Activated CD4-positive, alpha-beta memory T cell treated with anti-CD3 and anti-CD28 coated beads for 36 hours (primary cell): ENCODE measurements at regions not wholly inside any gene's neighbourhood (a gene's known extent, or its start where the extent isn't known, plus 50 kb on each side); places are given as distances from the start of the nearest gene placed in this dataset.

Source experiments
- CTCF ChIA-PET: fragments of 350-600 bp; sonication (Branson Sonifier 250); formaldehyde crosslinking; loops from one replicate; lab custom pipeline; 2021; ENCODE audit warnings: antibody characterized with exemption, inconsistent platforms; lab: Charles Lee
- POLR2A ChIA-PET: fragments of 350-600 bp; sonication (Branson Sonifier 250); formaldehyde crosslinking; loops from one replicate; lab custom pipeline; 2021; ENCODE audit warnings: antibody characterized with exemption; lab: Charles Lee
- DNase-seq: peaks from one replicate; pipeline ENCODE4 v3.0.0-alpha.2; 2020
- H3K27ac Mint-ChIP-seq: one replicate; pipeline ENCODE4 v1.8.0; 2021; ENCODE audit warnings: mixed read lengths
- H3K27me3 Mint-ChIP-seq: one replicate; pipeline ENCODE4 v1.8.0; 2021; ENCODE audit warnings: mixed read lengths
- H3K36me3 Mint-ChIP-seq: one replicate; pipeline ENCODE4 v1.8.0; 2021; ENCODE audit warnings: mixed read lengths
- H3K4me1 Mint-ChIP-seq: one replicate; pipeline ENCODE4 v1.8.0; 2021; ENCODE audit warnings: low read depth, mixed read lengths
- H3K4me3 Mint-ChIP-seq: one replicate; pipeline ENCODE4 v1.8.0; 2021; ENCODE audit warnings: mild to moderate bottlenecking, mixed read lengths
- H3K9me3 Mint-ChIP-seq: one replicate; pipeline ENCODE4 v1.8.0; 2021; ENCODE audit warnings: mixed read lengths
- intact Hi-C: fragments of 100-400 bp; cut with micrococcal nuclease; formaldehyde crosslinking; loops from one replicate; pipeline ENCODE4 v1.15.1; 2023

DNA sequence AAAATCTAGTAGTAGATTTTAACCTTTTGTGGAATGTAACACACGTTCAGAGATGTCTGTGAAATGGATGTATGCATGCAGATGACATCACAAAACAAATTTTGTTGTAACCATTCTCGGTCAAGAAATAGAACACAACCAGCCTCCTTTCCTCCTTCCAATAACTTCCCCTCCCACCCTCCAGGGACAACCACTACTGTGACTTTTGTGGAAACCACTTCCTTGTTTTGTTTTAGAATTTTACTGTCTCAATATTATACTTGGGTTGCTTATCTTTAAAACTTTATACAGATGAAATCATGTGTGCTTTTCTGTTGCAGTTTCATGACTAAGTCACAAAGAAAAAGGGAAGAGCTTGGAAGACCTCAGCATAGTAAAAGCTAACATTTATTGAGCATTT is 189.4 kb upstream of the NCAM1 start:
- Mint-ChIP-seq H3K27ac (no peak overlapping the region), H3K36me3 (no peaks in the 10 kb centered on the region), H3K9me3 (no peaks in the 10 kb centered on the region), H3K27me3 (peaks cover 8% of the 10 kb centered on the region), H3K4me1 (no peaks in the 10 kb centered on the region), H3K4me3 (no peak overlapping the region)
- no peak for DNase-seq
- intact Hi-C loops = no loop called here
- CTCF ChIA-PET = no interaction called here
- POLR2A ChIA-PET = no interaction called here

DNA sequence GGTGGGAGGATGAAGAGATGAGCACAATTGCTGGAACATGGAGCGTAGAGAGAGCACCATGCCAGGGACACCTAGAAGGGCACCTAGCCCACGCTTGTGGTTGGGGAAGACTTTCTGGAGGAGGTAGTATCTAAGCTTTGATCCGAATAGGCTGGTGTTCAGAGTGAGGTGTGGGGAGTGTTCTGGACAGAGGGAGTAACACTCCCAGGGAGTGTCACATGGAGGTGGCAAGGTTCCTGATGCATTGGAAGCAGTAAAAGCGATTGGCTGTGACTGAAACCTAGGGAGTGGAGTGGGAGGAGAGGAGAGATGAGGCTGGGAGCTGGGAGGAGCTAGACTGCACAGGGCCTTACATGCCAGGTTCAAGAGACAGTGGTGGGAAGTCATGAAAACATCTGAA is 188.0 kb upstream of the NCAM1 start:
- Mint-ChIP-seq H3K36me3 (no peaks in the 10 kb centered on the region), H3K4me1 (no peaks in the 10 kb centered on the region), H3K27ac (no peak overlapping the region), H3K9me3 (no peaks in the 10 kb centered on the region), H3K27me3 (peaks cover 8% of the 10 kb centered on the region), H3K4me3 (no peak overlapping the region)
- CTCF ChIA-PET = no interaction called here
- intact Hi-C loops = no loop called here
- POLR2A ChIA-PET = no interaction called here
- no peak for DNase-seq

DNA sequence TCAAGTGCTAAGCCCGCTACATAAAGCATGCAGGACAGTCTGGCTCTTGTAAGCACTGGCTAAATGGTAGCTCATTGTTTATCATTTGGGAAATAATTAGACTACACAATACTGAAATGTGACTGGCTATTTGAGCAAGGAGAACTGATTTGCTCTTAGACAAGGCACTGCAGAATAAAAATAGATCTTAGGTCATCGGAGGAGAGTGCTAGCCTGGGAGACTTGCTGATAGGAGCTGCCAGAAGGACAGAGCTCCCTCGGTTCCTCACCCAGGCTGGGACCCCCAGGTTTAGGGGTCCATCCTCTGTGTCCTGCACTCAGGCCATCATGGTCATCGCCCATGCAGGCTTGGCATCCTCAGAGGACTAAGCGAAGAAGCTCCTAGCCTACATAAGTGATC is 184.4 kb upstream of the NCAM1 start:
- Mint-ChIP-seq H3K36me3 (no peaks in the 10 kb centered on the region), H3K9me3 (no peaks in the 10 kb centered on the region), H3K4me3 (no peak overlapping the region), H3K27ac (no peak overlapping the region), H3K4me1 (no peaks in the 10 kb centered on the region), H3K27me3 (peaks cover 10% of the 10 kb centered on the region)
- CTCF ChIA-PET = no interaction called here
- DNase-seq = no peak
- POLR2A ChIA-PET = no interaction called here
- intact Hi-C loops = no loop called here

DNA sequence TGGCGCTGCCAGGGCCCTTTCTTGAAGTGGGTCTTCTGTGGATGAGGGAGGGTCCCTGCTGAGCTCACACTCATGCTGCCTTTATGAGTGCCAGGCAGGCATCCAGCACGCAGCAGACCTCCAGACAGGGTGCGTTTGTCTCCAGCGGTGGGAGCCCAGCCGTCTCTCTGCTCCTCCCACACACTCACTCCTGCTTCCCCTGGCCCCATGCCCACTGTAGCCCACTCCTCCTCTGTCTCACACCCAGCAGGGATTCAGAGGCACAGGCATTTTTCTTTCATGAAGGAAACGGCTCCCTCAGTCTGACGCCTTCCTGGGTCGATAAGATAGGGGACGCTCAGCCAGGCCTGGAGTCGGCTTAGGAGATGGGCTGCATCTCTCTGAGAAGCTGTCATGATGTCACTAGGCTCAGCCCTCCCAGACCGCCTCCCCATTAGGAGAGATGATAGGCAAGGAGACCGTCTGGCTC is 183.9 kb upstream of the NCAM1 start:
- Mint-ChIP-seq H3K27me3 (peaks cover 14% of the 10 kb centered on the region), H3K9me3 (no peaks in the 10 kb centered on the region), H3K36me3 (no peaks in the 10 kb centered on the region), H3K4me1 (no peaks in the 10 kb centered on the region), H3K27ac (no peak overlapping the region), H3K4me3 (no peak overlapping the region)
- DNase-seq = no peak
- intact Hi-C loops = no loop called here
- CTCF ChIA-PET = no interaction called here
- POLR2A ChIA-PET = no interaction called here

DNA sequence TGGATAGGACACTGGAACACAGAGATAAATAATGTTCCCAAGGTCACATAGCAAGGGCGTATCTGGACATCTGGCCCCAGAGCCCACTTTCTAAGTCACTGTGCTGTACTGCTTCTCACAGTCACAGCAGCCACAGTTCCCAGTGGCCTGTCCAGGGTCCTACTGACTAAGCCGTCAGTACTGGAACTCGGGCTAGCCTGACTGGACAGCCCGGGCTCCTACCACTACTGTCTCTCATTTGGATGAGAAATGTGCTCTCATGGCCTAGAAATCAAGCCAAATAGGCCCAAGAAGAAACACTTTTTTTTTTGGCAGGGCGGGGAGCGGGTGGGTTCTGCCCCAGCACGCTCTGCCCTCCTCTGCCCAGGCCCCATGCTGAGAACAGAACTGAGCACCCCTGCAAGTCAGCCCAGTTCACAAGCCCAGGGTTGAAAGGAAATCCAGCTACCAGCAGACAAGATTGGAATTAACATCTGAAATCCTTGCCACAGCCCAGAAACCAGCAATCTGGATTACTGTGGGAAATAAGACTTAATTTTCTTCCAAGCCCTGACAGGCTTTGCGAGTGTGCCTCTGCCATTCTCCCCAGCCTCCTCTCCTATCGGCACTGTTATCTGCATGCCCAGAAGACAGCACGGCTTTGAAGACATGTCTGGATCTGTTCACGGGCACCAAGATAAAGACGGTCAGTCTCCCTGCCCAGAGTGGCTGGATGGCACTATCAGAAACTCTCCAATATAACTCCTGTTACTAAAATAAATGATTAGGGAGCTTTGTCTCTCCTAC is 182.9 kb upstream of the NCAM1 start:
- Mint-ChIP-seq H3K27me3 (peaks cover 13% of the 10 kb centered on the region), H3K4me3 (no peak overlapping the region), H3K27ac (no peak overlapping the region), H3K4me1 (no peaks in the 10 kb centered on the region), H3K9me3 (no peaks in the 10 kb centered on the region), H3K36me3 (no peaks in the 10 kb centered on the region)
- no peak for DNase-seq
- ChIA-PET POLR2A (no interaction called here), CTCF (no interaction called here)
- intact Hi-C loops = no loop called here

DNA sequence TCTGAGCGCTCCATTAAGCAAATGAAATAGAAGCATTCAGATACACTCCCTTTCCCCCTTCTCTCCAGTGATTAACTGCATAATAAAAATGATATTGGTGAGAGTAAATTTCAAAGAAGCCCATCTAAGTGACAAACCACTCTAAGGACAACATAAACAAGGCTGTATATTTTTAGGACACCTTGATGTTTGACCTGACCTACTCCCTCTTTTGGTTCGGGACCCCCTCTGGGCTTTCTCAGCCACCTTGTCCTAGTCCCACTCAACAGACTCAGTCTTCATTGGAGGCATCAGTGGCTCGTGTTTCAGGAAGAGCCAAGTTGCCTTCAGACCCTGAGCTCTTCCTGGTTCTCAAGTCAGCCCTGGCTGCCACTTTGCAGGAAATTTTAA is 182.3 kb upstream of the NCAM1 start:
- Mint-ChIP-seq H3K27me3 (peaks cover 10% of the 10 kb centered on the region), H3K4me3 (no peak overlapping the region), H3K9me3 (no peaks in the 10 kb centered on the region), H3K27ac (no peak overlapping the region), H3K4me1 (no peaks in the 10 kb centered on the region), H3K36me3 (no peaks in the 10 kb centered on the region)
- ChIA-PET CTCF (no interaction called here), POLR2A (no interaction called here)
- intact Hi-C loops = no loop called here
- DNase-seq = no peak

DNA sequence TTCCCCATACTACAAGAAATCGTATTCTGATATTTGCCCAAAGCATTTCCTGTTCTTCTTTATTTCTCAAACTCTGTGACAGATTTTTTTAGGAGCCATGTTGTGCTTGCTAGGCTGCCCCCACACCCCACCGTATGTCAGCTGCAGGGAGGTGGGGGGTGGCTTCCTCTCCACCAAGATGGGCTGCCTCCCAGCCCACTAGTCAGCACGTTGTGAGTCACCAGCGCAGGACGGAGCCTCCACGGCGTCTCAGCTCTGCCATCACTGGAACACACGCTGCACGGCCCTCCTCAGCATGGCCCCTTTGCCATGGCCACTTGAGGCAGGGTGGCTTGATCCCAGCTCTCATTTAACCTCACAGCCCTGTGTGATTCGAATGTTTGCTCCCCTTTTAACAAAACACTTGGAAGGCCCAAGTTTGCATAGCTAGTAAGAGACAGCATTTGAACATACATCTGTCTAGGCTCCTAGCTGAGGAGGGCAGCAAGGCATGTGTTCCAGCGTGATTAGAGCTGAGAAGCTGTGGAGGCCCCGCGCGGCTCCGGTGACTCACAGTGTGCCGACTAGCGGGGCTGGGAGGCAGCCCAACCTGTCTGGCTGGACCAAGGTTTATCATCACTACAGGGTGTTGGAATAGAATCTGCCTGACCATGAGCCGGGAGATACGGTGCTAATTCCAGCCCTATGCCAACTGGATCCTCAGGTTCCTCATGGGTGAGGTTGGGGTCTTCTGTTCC is 180.7 kb upstream of the NCAM1 start:
- Mint-ChIP-seq H3K27ac (no peak overlapping the region), H3K36me3 (no peaks in the 10 kb centered on the region), H3K4me3 (no peak overlapping the region), H3K4me1 (no peaks in the 10 kb centered on the region), H3K9me3 (no peaks in the 10 kb centered on the region), H3K27me3 (peaks cover 14% of the 10 kb centered on the region)
- intact Hi-C loops = no loop called here
- ChIA-PET CTCF (no interaction called here), POLR2A (no interaction called here)
- DNase-seq = no peak

DNA sequence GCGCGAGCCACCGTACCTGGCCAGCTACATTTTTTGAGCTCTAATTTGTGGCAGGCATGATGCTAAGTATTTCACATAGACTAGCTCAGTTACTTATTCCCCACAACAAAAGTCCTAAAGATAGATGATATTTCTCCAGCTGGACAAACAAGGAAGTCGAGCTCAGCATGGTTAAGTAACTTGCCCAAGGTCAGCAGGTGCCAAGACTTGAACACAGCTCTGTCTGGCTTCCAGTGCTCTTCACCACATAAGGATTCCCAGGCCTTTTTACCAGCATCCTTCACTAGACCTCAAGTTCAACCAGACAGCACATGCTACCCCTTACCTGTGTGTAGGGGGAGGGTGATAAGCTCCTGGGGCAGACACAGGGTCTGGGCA is 177.3 kb upstream of the NCAM1 start:
- peaks cover 22% of the 10 kb centered on the region for H3K27me3 Mint-ChIP-seq
- H3K36me3 Mint-ChIP-seq = no peaks in the 10 kb centered on the region
- H3K9me3 Mint-ChIP-seq = no peaks in the 10 kb centered on the region
- no peaks in the 10 kb centered on the region for H3K4me1 Mint-ChIP-seq
- ChIA-PET CTCF (no interaction called here), POLR2A (no interaction called here)
- H3K27ac Mint-ChIP-seq = no peak overlapping the region
- no peak overlapping the region for H3K4me3 Mint-ChIP-seq
- intact Hi-C loops = no loop called here
- DNase-seq = no peak

DNA sequence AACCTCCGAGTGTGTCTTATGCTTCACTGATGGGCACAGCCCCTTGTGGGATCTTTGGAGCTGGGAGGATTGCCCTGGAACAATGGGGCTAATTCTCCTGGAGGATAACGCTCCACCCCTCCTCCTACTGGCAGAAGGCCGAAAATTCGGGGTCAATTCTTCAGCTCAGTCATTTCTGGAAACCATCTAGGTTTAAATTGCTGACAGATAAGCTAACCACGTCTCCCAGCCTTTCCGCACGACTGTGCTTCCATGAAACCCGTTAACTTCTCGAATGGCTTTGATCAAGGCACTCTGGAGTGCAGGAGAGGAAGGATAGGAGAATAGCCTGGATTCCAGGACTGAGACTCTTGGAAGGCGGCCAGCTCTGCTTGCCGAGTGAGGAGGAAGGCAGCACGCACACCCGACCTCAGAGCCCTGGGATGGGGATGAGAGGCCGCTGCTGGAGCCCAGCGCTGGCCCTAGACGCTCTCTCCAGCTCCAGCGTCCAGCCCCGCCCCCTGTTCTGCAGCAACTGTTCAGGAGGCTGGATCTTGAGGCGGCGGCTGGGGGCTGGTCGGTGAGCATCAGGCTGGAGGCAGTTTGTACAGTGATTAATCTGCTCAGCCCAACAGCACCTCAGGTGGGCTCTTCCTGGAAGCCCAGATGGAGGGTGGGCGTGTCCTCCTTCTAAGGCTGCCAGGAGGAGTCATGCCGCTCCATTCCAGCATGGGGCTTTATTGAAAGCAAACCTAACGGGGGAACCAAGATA is 176.7 kb upstream of the NCAM1 start:
- no peaks in the 10 kb centered on the region for H3K4me1 Mint-ChIP-seq
- no peaks in the 10 kb centered on the region for H3K36me3 Mint-ChIP-seq
- no peak overlapping the region for H3K4me3 Mint-ChIP-seq
- ChIA-PET CTCF (no interaction called here), POLR2A (no interaction called here)
- H3K9me3 Mint-ChIP-seq = no peaks in the 10 kb centered on the region
- intact Hi-C loops = no loop called here
- no peak overlapping the region for H3K27ac Mint-ChIP-seq
- no peak for DNase-seq
- peaks cover 20% of the 10 kb centered on the region for H3K27me3 Mint-ChIP-seq

DNA sequence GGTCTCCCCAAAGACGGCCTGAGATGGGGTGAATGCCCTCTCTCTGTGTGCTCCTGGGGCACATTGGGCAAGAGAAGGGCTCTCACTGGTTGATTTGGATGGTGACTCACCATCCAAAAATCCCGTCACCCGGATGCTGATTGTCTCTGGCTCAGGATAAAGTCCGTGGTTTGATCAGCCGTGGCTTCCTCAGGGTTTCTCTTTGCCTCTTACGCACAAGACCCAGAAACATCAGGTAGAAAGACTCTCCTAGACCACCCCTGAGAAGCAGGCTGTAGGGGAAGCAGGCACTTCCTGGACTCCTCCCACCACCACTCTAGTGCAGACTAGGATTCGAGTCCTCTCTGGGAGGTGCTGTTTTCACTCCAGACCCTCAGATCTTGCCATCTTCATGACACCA is 176.1 kb upstream of the NCAM1 start:
- no peak for DNase-seq
- POLR2A ChIA-PET = no interaction called here

DNA sequence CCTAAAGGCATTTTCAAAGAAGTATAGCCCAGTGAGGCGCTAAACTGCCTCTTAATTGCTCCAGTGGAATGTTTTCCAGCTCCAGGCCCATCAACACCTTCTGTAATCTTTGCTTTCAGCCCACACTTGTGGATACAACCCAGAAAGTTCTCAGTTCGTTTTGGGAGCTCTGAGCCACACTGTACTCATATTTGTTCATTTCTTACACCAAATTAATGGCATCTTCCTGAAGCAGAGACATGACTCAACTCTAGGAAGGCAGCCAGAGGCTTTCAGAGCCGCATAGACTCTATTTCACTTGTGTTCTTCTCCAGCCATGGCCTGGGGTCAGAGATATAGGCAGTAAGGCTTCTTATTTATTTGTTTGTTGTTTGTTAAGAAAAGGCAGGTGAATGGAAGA is 175.5 kb upstream of the NCAM1 start:
- ChIA-PET CTCF (no interaction called here), POLR2A (no interaction called here)
- H3K4me1 Mint-ChIP-seq = no peaks in the 10 kb centered on the region
- no peak overlapping the region for H3K27ac Mint-ChIP-seq
- no peaks in the 10 kb centered on the region for H3K36me3 Mint-ChIP-seq
- no peak overlapping the region for H3K4me3 Mint-ChIP-seq
- DNase-seq = no peak
- intact Hi-C loops = no loop called here
- H3K27me3 Mint-ChIP-seq = peaks cover 20% of the 10 kb centered on the region
- no peaks in the 10 kb centered on the region for H3K9me3 Mint-ChIP-seq

More for the DNA sequence above, 176.1 kb upstream of the NCAM1 start:
- H3K9me3 Mint-ChIP-seq = no peaks in the 10 kb centered on the region
- H3K27me3 Mint-ChIP-seq = peaks cover 20% of the 10 kb centered on the region
- no peaks in the 10 kb centered on the region for H3K4me1 Mint-ChIP-seq
- H3K4me3 Mint-ChIP-seq = no peak overlapping the region
- H3K27ac Mint-ChIP-seq = no peak overlapping the region
- no peaks in the 10 kb centered on the region for H3K36me3 Mint-ChIP-seq
- intact Hi-C loops = no loop called here
- CTCF ChIA-PET = no interaction called here

DNA sequence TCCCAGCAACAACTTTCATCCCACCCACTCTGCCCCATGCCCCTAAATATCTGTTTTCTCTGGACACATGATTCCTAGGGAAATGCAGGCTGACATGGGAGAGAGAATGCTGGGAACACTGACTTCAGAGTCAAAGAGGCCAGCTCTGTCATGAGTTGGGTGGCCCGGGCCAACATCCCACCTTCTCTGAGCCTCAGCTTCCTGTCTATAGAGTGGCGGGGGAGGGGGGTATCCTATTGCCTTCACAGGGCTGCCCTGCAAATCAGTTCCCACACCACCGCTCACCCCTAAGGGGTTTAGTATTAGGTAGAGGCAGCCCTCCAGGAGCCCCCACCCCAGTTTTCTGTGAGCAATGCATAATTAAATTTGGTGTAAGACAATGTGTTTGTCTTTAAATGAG is 175.0 kb upstream of the NCAM1 start:
- ChIA-PET POLR2A (no interaction called here), CTCF (no interaction called here)
- no peak overlapping the region for H3K27ac Mint-ChIP-seq
- intact Hi-C loops = no loop called here
- H3K4me3 Mint-ChIP-seq = no peak overlapping the region
- no peak for DNase-seq
- H3K27me3 Mint-ChIP-seq = peaks cover 20% of the 10 kb centered on the region
- no peaks in the 10 kb centered on the region for H3K36me3 Mint-ChIP-seq
- no peaks in the 10 kb centered on the region for H3K4me1 Mint-ChIP-seq
- H3K9me3 Mint-ChIP-seq = no peaks in the 10 kb centered on the region
